22Rv1 (cell line): ENCODE measurements at regions not wholly inside any gene's neighbourhood (a gene's known extent, or its start where the extent isn't known, plus 50 kb on each side); places are given as distances from the start of the nearest gene placed in this dataset.

Experiments
- CTCF ChIP-seq: fragments of 450-650 bp; IDR thresholded peaks from 2 replicates; pipeline ENCODE4 v1.5.1; 2017; ENCODE audit warnings: mild to moderate bottlenecking
- ZFX ChIP-seq: fragments of 450-650 bp; IDR thresholded peaks from 2 replicates; pipeline ENCODE4 v1.6.1; 2017; ENCODE audit warnings: antibody characterized with exemption, borderline replicate concordance

- no peak for TF ChIP-seq CTCF
- no peak for TF ChIP-seq ZFX
These were observed 452.3 kb downstream of the GALR1 start for GRCh38 chr18:77701977-77702376.
